ENCODE measurements at regions not wholly inside any gene's neighbourhood (a gene's known extent, or its start where the extent isn't known, plus 50 kb on each side); places are given as distances from the start of the nearest gene placed in this dataset.
A peak's percentile ranks its signal among the peaks of the same experiment; 100 is the strongest.

GRCh38 chr10:50982989-50983388 is 91.3 kb upstream of the PRKG1 start:
- no peak for DNase-seq
- Histone ChIP-seq H3K27ac (no peak overlapping the region), H3K36me3 (replicated peaks) (no peaks in the 10 kb centered on the region), H3K4me3 (ENCODE audit: low read depth, low read length) (no peak overlapping the region), H3K27me3 (replicated peaks) (no peaks in the 10 kb centered on the region)
- TF ChIP-seq, protein P1, sequence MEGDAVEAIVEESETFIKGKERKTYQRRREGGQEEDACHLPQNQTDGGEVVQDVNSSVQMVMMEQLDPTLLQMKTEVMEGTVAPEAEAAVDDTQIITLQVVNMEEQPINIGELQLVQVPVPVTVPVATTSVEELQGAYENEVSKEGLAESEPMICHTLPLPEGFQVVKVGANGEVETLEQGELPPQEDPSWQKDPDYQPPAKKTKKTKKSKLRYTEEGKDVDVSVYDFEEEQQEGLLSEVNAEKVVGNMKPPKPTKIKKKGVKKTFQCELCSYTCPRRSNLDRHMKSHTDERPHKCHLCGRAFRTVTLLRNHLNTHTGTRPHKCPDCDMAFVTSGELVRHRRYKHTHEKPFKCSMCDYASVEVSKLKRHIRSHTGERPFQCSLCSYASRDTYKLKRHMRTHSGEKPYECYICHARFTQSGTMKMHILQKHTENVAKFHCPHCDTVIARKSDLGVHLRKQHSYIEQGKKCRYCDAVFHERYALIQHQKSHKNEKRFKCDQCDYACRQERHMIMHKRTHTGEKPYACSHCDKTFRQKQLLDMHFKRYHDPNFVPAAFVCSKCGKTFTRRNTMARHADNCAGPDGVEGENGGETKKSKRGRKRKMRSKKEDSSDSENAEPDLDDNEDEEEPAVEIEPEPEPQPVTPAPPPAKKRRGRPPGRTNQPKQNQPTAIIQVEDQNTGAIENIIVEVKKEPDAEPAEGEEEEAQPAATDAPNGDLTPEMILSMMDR (IDR thresholded peaks at IDR 0.05; ENCODE audit: low read depth, low read length, missing control alignments): no peak
- in situ Hi-C loops (cut with HindIII; ENCODE audit: low pct_ligation_motif_present, low sequenced_read_pairs): no loop called here

GRCh38 chr10:50987934-50988333 is 86.4 kb upstream of the PRKG1 start:
- H3K4me3 ChIP-seq (ENCODE audit: low read depth, low read length): no peak overlapping the region
- no peaks in the 10 kb centered on the region for H3K36me3 ChIP-seq (replicated peaks)
- DNase-seq: no peak
- in situ Hi-C loops (cut with HindIII; ENCODE audit: low pct_ligation_motif_present, low sequenced_read_pairs): no loop called here
- no peak overlapping the region for H3K27ac ChIP-seq
- TF ChIP-seq, protein P1 (IDR thresholded peaks at IDR 0.05; ENCODE audit: low read depth, low read length, missing control alignments): no peak
- H3K27me3 ChIP-seq (replicated peaks): no peaks in the 10 kb centered on the region

GRCh38 chr10:50988792-50989191 is 85.5 kb upstream of the PRKG1 start:
- TF ChIP-seq, protein P1 (IDR thresholded peaks at IDR 0.05; ENCODE audit: low read depth, low read length, missing control alignments): no peak
- in situ Hi-C loops (cut with HindIII; ENCODE audit: low pct_ligation_motif_present, low sequenced_read_pairs): no loop called here
- no peak for DNase-seq
- Histone ChIP-seq H3K4me3 (ENCODE audit: low read depth, low read length) (no peak overlapping the region), H3K27ac (no peak overlapping the region), H3K36me3 (replicated peaks) (no peaks in the 10 kb centered on the region), H3K27me3 (replicated peaks) (no peaks in the 10 kb centered on the region)

DNA sequence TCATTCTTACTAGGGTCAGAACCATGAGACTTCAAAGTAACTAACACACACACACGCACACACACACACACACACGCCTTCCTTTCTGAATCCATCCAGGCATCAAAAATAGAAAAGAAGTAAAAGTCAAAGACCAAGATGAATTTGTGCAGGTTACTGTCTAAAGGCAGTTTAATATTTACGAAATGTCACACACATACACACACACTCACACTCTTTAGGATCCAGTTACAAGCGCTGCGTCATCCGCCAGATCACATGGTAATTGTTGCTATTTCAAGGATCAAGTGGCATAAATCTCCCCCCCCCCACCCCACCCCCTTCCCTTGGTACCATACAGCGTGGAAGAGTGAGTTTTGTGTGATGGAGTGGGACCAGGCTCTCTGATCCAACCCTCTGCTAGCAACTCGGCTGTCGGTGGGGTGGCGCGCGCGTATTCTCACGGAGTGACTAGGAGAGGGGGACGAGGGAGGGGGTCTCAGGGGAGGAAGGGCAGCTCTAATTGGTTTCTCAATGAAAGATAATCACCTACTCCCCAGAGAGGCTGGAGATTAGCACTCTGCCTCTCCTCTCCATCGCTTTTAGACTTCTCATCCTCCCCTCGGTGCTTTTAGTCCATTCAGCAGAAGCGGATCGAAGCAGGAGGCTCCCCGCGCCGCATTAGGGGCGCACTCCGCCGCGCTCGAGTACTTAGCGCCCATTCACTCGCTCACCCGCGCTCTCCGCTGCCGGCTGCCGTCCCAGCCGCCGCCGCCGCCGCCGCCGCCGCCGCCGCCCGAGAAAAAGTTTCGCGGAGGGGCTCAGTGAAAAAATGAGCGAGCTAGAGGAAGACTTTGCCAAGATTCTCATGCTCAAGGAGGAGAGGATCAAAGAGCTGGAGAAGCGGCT is 83.5 kb upstream of the PRKG1 start:
- Histone ChIP-seq H3K4me3 (ENCODE audit: low read depth, low read length) (peak overlapping the region; percentile 80), H3K36me3 (replicated peaks) (no peaks in the 10 kb centered on the region), H3K27me3 (replicated peaks) (no peaks in the 10 kb centered on the region), H3K27ac (peak overlapping the region; percentile 79)
- TF ChIP-seq, protein P1 (IDR thresholded peaks at IDR 0.05; ENCODE audit: low read depth, low read length, missing control alignments): no peak
- peak; percentile 92 for DNase-seq
- in situ Hi-C loops (cut with HindIII; ENCODE audit: low pct_ligation_motif_present, low sequenced_read_pairs): no loop called here

GRCh38 chr10:50991456-50992355 is 82.6 kb upstream of the PRKG1 start:
- no peaks in the 10 kb centered on the region for H3K27me3 ChIP-seq (replicated peaks)
- H3K27ac ChIP-seq: peak overlapping the region; percentile 79
- TF ChIP-seq, protein P1 (IDR thresholded peaks at IDR 0.05; ENCODE audit: low read depth, low read length, missing control alignments): no peak
- H3K4me3 ChIP-seq (ENCODE audit: low read depth, low read length): peak overlapping the region; percentile 80
- no peaks in the 10 kb centered on the region for H3K36me3 ChIP-seq (replicated peaks)
- peak; percentile 59 for DNase-seq
- in situ Hi-C loops (cut with HindIII; ENCODE audit: low pct_ligation_motif_present, low sequenced_read_pairs): no loop called here
